Loucy (cell line): ENCODE measurements at regions not wholly inside any gene's neighbourhood (a gene's known extent, or its start where the extent isn't known, plus 50 kb on each side); places are given as distances from the start of the nearest gene placed in this dataset.

Experiments used
- H2AFZ ChIP-seq: fragments of 200-600 bp; sonication (generic); 2 replicates; pipeline ENCODE4 v1.6.0; 2016; ENCODE audit warnings: antibody characterized with exemption, mild to moderate bottlenecking, low read length, moderate library complexity
- H3F3A ChIP-seq: fragments of 200-600 bp; 2 replicates; pipeline ENCODE4 v1.6.0; 2016; ENCODE audit warnings: antibody characterized with exemption, low read depth, mild to moderate bottlenecking
- H3K27me3 ChIP-seq: fragments of 200-600 bp; sonication (generic); 2 replicates; pipeline ENCODE4 v1.6.1; 2014; ENCODE audit warnings: low read length, mild to moderate bottlenecking; ENCODE audit not compliant: insufficient read depth, poor library complexity, severe bottlenecking
- H3K36me3 ChIP-seq: fragments of 200-600 bp; sonication (generic); 2 replicates; pipeline ENCODE4 v1.6.1; 2016; ENCODE audit warnings: low read length; ENCODE audit not compliant: insufficient read depth
- H3K4me1 ChIP-seq: fragments of 200-600 bp; sonication (generic); 2 replicates; pipeline ENCODE4 v1.5.1; 2014; ENCODE audit warnings: low read length, mild to moderate bottlenecking; ENCODE audit not compliant: insufficient read depth, poor library complexity, severe bottlenecking
- H3K4me2 ChIP-seq: fragments of 200-600 bp; sonication (generic); 2 replicates; pipeline ENCODE4 v1.6.0; 2014; ENCODE audit warnings: antibody characterized with exemption, low read length, low read depth, mild to moderate bottlenecking; ENCODE audit not compliant: poor library complexity, severe bottlenecking
- H3K4me3 ChIP-seq: fragments of 200-600 bp; sonication (generic); 2 replicates; pipeline ENCODE4 v1.5.1; 2014; ENCODE audit warnings: low read length, mild to moderate bottlenecking, mixed read lengths; ENCODE audit not compliant: poor library complexity, severe bottlenecking
- H3K79me2 ChIP-seq: fragments of 200-600 bp; sonication (generic); 2 replicates; pipeline ENCODE4 v1.6.1; 2014; ENCODE audit warnings: low read length; ENCODE audit not compliant: insufficient read depth
- H3K9ac ChIP-seq: fragments of 200-600 bp; sonication (generic); 2 replicates; pipeline ENCODE4 v1.6.0; 2014; ENCODE audit warnings: mild to moderate bottlenecking, low read depth, low read length, moderate library complexity; ENCODE audit not compliant: poor library complexity, severe bottlenecking
- H3K9me2 ChIP-seq: fragments of 200-600 bp; sonication (generic); replicated peaks from 2 replicates; pipeline ENCODE4 v1.6.1; 2016; ENCODE audit warnings: low read depth, low read length, mixed read lengths
- H3K9me3 ChIP-seq: fragments of 200-600 bp; sonication (generic); 2 replicates; pipeline ENCODE4 v1.6.1; 2014; ENCODE audit warnings: mild to moderate bottlenecking, antibody characterized with exemption, low read length, low read depth; ENCODE audit not compliant: insufficient read depth
- H4K20me1 ChIP-seq: fragments of 200-600 bp; sonication (generic); 2 replicates; pipeline ENCODE4 v1.6.0; 2014; ENCODE audit warnings: antibody characterized with exemption, low read length, mild to moderate bottlenecking; ENCODE audit not compliant: insufficient read depth, poor library complexity, severe bottlenecking
- CTCF ChIP-seq: fragments of 200-600 bp; sonication (generic); conservative IDR thresholded peaks from 2 replicates; pipeline ENCODE4 v1.5.1; 2014; ENCODE audit warnings: mild to moderate bottlenecking, antibody characterized with exemption, low read length
- EZH2phosphoT487 ChIP-seq: fragments of 200-600 bp; IDR thresholded peaks from 2 replicates; pipeline ENCODE4 v1.6.1; 2018; ENCODE audit warnings: antibody characterized with exemption, mild to moderate bottlenecking, moderate library complexity, borderline replicate concordance

GRCh38 chr6:148211777-148212324 is 130.8 kb upstream of the SASH1 start:
- Histone ChIP-seq H3K4me3 (no peak overlapping the region), H3K9me2 (no peaks in the 10 kb centered on the region), H2AFZ (no peak overlapping the region), H3K4me2 (no peak overlapping the region), H3K27me3 (peaks cover 34% of the 10 kb centered on the region), H3K36me3 (no peaks in the 10 kb centered on the region), H3K4me1 (no peaks in the 10 kb centered on the region), H4K20me1 (no peaks in the 10 kb centered on the region), H3K9me3 (no peaks in the 10 kb centered on the region), H3K79me2 (no peaks in the 10 kb centered on the region), H3F3A (no peaks in the 10 kb centered on the region), H3K9ac (no peak overlapping the region)
- TF ChIP-seq EZH2phosphoT487 (no peak), CTCF (no peak)

GRCh38 chr6:148212366-148212765 is 130.3 kb upstream of the SASH1 start:
- H3K9ac ChIP-seq = no peak overlapping the region
- H3K4me3 ChIP-seq = no peak overlapping the region
- H3F3A ChIP-seq = no peaks in the 10 kb centered on the region
- H3K27me3 ChIP-seq = peaks cover 29% of the 10 kb centered on the region
- H3K36me3 ChIP-seq = no peaks in the 10 kb centered on the region
- H3K4me1 ChIP-seq = no peaks in the 10 kb centered on the region
- TF ChIP-seq CTCF (no peak), EZH2phosphoT487 (no peak)
- H2AFZ ChIP-seq = no peak overlapping the region
- no peaks in the 10 kb centered on the region for H3K79me2 ChIP-seq
- no peaks in the 10 kb centered on the region for H3K9me2 ChIP-seq
- no peaks in the 10 kb centered on the region for H3K9me3 ChIP-seq
- no peaks in the 10 kb centered on the region for H4K20me1 ChIP-seq
- no peak overlapping the region for H3K4me2 ChIP-seq

GRCh38 chr6:148213366-148213765 is 129.3 kb upstream of the SASH1 start:
- no peak for TF ChIP-seq EZH2phosphoT487
- TF ChIP-seq CTCF = no peak
- no peak overlapping the region for H3K4me3 ChIP-seq
- no peaks in the 10 kb centered on the region for H3F3A ChIP-seq
- H3K9me3 ChIP-seq = no peaks in the 10 kb centered on the region
- H3K9me2 ChIP-seq = no peaks in the 10 kb centered on the region
- no peak overlapping the region for H3K4me2 ChIP-seq
- H3K79me2 ChIP-seq = no peaks in the 10 kb centered on the region
- H2AFZ ChIP-seq = no peak overlapping the region
- no peaks in the 10 kb centered on the region for H3K36me3 ChIP-seq
- no peaks in the 10 kb centered on the region for H4K20me1 ChIP-seq
- H3K4me1 ChIP-seq = no peaks in the 10 kb centered on the region
- peaks cover 29% of the 10 kb centered on the region for H3K27me3 ChIP-seq
- H3K9ac ChIP-seq = no peak overlapping the region
